ENCODE measurements at regions not wholly inside any gene's neighbourhood (a gene's known extent, or its start where the extent isn't known, plus 50 kb on each side); places are given as distances from the start of the nearest gene placed in this dataset.

- TF ChIP-seq CTCF (IDR thresholded peaks at IDR 0.05), result no peak
- TF ChIP-seq POLR2A (IDR thresholded peaks at IDR 0.05), result no peak
Measured at GRCh38 chr7:18408868-18409267, 86.7 kb upstream of the HDAC9 start.

Measured in right lobe of liver (tissue), 4 donors.